A204.1 (cell line): ENCODE measurements at regions not wholly inside any gene's neighbourhood (a gene's known extent, or its start where the extent isn't known, plus 50 kb on each side); places are given as distances from the start of the nearest gene placed in this dataset.
"Not testable (repeated sequence)": the region's sequence is repeated elsewhere in the genome, so short reads cannot be mapped to it uniquely, and the experiment has no call there.

Experiments used
- FAIRE-seq: peaks from 2 replicates; lab custom pipeline; 2012; peaks lifted over from hg19 to GRCh38; lab: Jason Lieb, UNC

DNA sequence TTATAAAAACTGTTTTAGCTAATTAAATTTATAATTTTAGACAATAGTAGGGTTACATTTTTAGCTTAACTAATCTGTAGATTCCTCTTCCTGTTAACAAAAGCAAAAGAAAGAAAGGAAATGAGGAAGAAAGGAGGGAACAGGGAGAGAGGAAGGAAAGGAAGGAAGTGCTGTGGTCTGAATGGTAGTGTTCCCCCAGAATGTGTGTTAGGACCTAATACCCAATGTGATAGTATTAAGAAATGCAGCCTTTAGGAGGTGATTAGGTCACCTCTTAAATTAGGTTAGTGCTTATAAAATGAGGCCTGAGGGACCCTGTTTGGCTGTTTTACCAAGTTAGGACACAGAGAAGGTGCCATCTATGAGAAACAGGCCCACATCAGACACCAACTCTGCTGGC is 136.9 kb upstream of the SAMSN1 start:
- no peak for FAIRE-seq

DNA sequence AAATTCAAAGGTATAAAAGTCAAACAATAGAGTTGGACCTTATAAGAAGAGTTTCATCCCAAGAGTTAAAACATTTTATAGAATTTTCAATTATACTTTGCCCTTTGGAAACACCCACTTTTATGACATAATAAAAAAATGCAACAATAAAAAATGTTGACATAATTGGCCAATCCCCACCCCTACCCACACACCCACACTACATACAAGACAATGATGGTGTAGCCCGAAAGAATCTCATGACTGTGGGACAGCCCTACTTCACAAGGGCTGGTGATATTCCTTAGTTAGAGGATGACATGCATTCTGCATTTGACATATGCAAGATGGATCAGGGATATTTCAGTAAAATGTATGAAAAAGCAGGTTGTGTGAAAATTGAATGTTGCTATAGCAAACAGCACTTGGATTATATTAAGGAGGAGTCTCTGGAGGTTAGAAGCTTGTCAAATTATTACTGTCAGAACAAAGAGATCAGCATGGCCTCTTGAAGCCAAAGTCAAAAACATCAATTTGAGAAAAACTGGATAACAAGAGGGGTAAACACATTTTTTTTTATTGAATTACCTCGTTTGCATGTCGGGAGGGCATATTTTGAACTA is 133.0 kb upstream of the SAMSN1 start:
- FAIRE-seq = no peak

DNA sequence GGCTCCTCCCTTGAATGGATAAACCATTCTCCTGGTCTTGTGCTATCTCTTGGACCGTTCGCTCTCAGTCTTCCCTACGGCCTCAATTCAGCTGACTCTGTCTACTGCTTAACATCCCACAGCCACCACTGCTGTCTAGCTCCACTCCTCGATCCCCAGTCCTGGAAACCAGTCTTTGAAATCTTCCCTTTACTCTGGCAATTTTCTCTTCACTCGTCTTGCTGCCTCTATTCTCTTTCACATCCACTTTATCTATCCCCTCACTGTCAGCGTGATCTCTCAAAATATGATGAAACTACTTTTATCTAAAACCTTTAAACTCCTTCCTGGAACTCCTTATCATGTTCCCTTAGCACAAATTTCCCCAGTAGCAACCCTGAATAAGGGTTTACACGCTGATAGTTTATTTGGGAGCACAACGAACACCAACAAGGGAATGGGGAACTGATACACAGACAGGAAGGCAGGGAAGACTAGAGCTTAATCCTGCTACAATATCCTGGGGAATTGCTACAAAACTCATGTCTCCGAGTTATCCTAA is 131.6 kb upstream of the SAMSN1 start:
- no peak for FAIRE-seq

DNA sequence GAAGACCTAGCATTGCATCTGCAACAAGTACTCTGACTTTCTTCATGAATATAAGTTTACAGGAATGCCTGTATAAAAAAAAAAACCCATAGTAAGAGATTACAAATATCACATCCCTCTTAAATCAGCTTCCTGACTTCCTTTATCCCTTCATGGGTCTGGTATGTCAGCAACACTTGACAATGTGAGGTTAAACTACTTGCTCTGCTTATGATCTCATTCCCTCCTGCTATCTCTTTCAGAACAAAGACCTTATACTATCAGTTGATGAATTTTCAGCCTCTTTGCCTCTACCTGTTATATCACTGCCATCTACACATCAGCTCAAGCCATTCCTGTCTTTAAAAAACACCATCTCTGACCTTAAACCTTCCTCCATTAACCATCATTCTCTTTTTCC is 130.9 kb upstream of the SAMSN1 start:
- FAIRE-seq = no peak

DNA sequence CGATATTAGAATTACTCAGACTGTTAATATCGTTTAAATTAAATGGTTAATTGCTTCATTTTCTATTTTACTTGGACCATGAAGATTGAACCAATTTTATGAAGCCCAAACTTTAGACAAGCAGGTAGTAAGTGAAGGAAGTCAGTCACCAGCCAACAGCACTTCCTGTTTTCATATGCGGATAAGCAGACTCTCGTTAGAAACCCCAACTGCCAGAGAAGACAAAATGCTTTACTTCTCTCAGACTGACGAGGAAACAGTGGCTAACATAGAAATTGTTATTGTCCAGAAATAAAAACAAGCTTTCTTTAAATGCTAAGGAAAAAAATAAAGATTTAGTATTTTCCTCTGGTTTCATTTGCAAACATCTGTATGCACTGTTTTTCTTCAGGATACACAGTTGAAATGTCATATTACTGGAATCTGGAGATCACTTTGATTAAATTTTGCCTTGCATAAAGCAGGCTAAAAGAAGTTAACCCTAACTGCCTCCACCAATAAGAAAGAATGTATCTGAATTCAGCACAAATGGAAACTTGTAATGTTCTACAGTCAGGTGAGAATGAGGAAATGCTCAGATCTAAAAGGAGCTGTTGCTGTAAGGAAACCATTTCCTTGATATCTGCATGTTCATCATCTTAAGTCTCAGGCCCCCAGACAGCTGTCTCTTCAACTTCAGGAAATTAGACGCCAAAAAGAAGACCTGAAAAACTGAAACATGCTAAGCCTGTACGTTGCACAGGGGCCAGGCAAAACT is 129.8 kb upstream of the SAMSN1 start:
- FAIRE-seq = no peak

DNA sequence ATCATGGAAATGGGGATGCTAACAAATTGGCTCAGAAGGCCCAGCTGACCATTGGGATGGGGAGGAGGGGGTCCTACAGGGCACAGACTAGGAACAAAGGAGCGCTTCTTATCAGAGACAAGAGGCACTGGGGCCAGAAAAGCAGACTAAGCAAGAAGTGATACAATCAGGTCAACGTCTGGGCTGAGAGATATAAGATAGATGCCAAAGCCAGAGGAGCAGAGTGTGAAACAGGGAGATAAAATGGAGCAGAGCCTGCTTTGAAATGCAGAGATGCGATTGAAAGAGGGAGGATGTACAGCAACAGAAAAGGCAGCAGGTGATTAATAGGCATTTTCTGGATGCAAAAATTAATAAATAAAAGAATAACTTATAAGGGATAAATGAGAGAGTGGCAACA is 127.5 kb upstream of the SAMSN1 start:
- FAIRE-seq = no peak

DNA sequence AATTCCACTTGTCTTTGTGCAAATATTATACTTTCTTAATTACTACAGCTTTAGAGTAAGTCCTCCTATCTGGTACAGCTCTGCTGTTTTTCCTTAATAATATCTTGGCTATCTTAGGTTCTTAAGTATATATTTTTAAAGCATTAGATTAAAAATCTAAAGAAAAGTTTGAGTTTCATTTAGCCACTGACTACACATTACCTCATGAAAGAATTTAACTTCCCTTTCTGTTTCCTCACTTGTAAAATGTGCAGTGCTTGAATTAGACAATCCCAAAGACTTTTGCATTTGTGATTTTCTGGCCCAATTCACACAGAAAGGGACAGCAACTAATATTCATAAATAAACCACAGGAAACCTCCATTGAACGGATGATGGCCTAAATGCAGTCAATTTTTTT is 126.4 kb upstream of the SAMSN1 start:
- FAIRE-seq = no peak

DNA sequence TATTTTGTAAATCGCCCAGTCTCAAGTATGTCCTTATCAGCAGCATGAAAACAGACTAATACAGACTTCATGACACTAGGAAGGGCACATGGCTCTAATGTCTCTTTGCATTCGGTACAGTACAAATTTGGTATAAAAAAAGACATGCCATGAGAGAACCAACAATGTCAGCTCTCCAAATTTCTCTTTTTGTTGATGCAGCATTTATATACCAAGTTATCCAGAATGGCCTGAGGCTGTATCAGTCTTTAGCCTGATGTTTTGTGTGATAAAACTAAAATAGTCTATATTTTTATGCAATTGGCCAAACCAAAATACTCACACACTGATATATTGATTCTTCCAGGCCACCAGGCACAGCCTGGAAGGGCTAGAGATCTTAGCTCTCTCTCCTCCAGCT is 124.3 kb upstream of the SAMSN1 start:
- FAIRE-seq = no peak

DNA sequence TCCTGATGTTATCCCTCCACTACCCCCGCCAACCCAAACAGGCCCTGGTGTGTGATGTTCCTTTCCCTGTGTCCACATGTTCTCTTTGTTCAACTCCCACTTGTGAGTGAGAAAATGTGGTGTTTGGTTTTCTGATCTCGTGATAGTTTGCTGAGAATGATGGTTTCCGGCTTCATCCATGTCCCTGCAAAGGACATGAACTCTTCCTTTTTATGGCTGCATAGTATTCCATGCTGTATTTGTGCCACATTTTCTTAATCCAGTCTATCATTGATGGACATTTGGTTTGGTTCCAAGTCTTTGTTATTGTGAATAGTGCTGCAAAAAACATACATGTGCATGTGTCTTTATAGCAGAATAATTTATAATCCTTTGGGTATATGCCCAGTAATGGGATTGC is 123.0 kb upstream of the SAMSN1 start:
- FAIRE-seq = not testable (repeated sequence)

DNA sequence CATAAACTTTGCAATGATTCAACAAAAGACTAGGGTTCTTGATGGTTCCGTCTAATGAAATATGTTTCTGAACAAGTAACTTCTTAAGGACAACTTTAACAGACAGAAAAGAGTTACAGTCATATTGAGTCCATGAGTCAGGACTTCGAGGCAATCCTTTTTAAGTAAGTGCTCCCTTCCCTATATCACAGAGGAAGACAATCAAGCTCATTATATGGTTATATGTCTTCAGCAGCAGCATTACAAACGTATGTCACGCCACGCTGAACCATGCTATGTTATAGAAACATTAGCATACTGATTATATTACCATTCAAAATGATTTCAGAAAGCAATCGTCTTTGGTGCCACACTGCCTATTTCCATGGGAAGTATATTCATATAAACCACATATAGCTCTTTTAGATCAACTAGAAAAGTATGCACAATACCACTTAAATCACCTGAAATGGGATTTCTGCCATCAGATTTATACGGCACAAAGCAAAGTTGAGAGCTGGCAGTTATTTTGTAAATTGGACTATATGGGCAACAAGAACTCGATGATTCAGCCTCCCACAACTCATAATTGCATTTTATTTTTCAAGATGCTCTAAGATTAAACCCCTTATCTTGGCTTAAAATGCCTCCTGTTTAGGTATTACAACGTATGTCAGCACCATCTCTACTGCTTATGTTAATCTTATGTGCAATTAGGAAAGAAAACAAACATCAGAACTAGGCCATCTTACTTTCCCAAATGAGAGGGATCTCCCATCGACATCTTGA is 111.3 kb upstream of the SAMSN1 start:
- FAIRE-seq = no peak

DNA sequence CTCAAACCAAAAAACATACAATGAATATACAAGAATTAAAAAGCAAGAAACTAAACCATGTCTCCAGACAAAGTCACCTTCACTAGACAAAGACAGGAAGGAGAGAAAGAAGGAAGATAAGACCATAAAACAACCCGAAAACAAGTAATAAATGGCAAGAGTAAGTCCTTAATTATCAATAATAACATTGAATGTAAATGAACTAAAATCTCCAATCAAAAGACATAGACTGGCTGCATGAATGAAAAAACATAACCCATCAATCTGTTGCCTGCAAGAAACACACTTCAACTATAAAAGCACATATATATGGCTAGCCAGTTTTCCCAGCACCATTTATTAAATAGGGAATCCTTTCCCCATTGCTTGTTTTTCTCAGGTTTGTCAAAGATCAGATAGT is 100.8 kb upstream of the SAMSN1 start:
- no peak for FAIRE-seq

DNA sequence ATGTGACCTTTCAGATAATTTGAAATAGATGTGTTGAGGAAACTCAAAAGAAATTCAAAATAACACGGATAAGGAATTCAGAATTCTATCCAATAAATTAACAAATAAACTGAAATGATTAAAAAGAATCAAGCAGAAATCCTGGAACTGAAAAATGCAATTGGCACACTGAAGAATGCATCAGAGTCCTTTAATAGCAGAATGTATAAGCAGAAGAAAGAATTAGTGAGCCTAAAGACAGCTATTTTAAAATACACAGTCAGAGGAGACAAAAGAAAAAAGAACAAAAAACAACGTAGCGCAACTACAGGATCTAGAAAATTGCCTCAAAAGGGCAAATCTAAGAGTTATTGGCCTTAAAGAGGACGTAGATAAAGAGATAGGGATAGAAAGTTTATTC is 99.6 kb upstream of the SAMSN1 start:
- no peak for FAIRE-seq

DNA sequence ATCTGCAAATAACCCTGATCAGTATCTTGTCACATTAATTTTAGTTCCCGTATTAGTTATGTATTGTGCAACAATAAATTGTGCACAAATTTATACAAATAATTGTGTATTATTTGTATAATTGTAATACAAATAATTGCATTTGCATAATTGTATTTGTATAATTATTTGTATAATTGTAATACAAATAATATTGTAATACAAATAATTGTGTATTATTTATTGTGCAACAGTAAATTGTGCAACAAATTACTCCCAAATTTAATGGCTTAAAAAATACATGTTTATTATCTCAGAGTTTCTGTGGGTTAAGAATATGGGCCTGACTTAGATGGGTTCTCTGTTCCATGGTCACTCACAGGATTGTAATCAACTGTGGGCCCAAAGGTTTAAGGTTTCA is 86.2 kb upstream of the SAMSN1 start:
- no peak for FAIRE-seq

DNA sequence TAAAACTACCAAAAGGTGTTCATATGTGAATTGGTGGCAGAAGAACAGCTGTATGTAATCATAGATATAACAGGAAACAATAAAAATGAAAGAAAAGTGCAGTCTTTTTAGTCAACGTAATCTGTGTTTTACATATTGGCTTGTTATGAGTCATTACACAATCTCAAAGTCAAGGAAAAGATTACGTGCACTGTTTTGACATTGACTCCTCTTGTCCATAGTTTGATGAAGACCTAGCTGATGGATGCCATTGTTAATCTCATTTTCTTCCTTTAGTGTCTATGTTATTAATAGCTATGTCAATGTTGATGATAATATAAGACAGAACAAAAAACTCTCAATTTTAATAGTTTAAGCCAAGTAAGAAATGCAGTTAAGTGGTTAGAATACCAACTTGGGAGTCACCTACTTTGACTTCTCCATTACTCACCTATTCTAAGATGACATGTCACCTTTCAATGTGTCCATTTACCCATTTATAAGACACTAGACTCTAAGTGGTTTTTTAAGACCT is 84.5 kb upstream of the SAMSN1 start:
- FAIRE-seq = no peak

DNA sequence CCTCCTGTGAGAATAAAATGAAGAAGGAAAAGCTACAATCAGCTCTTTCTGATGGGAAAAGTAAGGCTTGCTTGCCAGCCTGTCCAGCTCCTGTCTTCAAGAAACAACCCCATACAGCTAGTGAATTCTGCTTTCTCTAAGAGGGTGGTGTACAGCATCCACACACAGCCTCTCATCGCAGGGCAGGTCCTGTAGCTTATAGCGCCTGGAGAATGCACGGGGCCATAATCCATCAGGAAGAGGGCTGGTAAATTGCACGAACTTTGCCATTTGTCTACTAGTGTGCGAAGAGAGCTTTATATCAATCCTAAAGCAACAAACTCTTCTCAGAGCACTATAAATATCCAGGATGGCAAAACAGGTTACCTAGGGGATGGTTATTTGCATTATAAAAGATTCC is 83.3 kb upstream of the SAMSN1 start:
- no peak for FAIRE-seq

DNA sequence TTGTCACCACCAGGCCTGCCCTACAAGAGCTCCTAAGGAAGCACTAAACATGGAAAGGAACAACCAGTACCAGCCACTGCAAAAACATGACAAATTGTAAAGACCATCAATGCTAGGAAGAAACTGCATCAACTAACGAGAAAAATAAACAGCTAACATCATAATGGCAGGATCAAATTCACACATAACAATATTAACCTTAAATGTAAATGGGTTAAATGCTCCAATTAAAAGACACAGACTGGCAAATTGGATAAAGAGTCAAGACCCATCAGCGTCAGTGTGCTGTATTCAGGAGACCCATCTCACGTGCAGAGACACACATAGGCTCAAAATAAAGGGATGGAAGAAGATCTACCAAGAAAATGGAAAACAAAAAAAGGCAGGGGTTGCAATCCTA is 77.0 kb upstream of the SAMSN1 start:
- FAIRE-seq = not testable (repeated sequence)

DNA sequence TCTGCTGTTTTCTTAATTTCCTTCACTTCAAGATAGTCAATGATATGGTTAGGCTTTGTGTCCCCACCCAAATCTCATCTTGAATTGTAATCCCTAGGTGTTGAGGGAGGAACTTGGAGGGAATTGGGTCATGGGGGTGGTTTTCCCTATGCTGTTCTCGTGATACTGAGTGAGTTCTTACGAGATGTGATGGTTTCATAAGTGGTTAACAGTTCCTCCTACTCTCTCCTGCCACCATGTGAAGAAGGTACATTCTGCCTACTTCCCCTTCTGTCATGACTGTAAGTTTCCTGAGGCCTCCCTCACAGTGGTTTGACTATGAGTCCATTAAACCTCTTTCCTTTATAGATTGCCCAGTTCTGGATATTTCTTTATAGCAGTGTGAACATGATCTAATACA is 74.0 kb upstream of the SAMSN1 start:
- no peak for FAIRE-seq

DNA sequence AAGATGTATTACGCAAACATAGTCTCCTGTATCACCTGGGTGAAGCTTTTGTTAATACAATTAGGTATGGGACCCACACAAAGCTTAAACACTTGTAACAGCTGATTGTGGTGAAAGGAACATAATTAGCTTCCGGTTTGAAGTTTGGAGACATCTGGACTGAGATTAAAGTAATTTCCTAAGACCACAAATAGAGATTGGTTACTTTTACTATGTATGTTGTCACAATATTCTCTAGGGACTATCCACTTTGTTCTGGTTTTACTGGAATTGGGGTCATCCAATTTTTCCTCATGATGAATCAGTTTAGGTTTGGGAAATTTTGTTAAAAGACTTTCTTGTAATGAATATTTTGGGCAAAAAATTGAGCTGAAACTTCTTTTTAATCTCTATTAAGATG is 71.8 kb upstream of the SAMSN1 start:
- no peak for FAIRE-seq

DNA sequence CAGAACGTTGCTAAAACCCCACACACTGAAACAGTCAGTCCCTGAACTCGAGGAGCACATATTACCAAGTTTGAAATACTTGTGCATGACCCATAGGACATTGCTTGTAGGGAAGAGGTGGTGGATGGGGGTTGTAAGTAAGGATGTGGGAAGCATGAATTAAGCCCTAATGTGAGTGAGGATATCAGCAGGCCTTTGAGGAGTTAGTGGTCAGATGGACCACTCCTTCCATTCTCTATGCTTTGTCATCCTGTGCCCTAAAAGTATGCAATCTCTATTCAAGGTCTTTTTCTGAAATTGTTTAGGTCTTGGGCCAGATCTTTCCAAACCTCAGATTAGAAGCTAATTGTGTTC is 70.9 kb upstream of the SAMSN1 start:
- FAIRE-seq = no peak

DNA sequence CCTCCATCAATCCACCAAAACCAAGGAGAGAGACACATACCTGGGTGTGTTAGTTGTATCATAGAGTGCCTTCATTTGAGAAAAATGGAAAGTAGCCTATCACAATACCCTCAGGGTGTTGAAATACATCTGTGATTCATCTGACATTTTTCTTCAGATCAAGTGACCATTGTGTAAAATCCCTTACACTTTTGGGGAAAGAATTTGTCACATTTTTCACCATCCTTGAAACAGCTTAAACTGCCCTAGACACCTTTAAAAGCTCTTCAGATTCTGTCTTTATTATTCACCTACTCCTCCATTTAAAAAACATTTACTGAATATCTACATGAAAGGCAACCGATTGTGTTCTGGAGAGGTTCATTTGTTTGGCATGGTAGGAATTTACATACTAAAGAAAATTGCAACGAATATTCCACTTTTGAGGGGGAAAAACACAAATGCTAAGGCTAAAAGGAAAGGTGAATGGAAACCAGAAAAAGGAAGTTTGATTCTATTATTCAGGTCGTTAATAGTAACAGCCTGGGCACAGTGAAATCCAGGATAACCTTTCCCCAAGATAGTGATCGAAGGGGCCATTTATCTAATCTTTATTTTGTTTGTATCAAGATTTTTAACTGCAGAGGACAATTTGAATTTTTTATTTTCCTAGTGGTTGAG is 70.4 kb upstream of the SAMSN1 start:
- no peak for FAIRE-seq

DNA sequence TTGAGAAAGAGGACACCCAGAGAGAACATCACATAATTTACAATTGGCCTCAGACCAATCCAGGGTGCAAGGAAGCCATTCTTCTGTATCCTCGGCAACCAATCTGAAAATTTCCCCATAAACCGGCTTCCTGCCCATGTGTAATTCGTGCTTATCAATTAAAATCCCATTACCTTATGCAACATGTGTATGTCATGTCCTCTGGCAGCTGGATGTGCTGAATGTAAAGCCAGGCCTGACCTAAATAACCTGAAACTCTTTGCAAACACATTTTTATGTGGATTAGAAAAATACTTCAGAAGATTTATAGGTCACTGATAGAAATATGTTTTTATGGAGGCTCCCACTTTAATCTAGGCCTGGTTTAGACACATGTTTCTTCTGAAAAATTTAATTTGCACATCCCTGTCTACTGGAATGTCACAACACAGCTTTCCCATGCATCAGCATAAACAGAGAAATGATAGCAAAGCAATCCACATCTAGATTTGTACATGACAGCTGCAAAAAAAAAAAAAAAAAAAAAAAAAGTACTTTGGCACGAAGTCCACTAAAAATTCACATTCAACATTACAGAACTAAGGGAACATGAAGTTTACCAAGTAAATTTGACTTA is 69.4 kb upstream of the SAMSN1 start:
- FAIRE-seq = no peak

DNA sequence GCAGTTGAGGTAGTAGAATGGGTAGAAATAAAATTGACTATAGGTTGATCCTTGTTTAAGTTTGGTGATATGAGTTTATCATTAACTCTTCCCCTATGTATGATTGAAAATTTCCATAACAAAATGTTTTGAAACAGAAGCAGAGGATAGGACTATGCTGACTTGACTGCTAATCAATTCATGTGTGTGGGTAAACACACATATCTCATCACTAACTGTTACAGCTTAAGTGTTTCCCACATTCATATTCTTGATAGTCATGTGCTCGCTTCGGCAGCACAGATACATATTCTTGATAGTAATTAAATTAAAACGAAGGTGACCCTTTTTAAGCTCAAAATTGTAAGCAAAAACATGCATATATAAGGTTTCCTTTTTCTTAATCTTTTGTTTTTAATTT is 68.2 kb upstream of the SAMSN1 start:
- no peak for FAIRE-seq
